Tibial nerve (tissue), 4 donors: ENCODE measurements at regions not wholly inside any gene's neighbourhood (a gene's known extent, or its start where the extent isn't known, plus 50 kb on each side); places are given as distances from the start of the nearest gene placed in this dataset.

Experiments used
- DNase-seq, 2 donors: peaks; one replicate each; pipeline ENCODE4 v3.0.0-alpha.2; 2019; ENCODE audit warnings: low spot score in 2 of 2
- H3K27ac ChIP-seq, 4 donors: fragments of 200-600 bp; sonication (generic) in 3 of 4; one replicate each; pipeline ENCODE4 v1.5.1; 2017 to 2019; ENCODE audit warnings: mild to moderate bottlenecking in 1 of 4
- H3K27me3 ChIP-seq, 2 donors: fragments of 200-600 bp; sonication (generic) in 1 of 2; one replicate each; pipeline versions ENCODE4 v1.5.1 to v1.6.0; 2017 to 2019
- H3K36me3 ChIP-seq, 3 donors: fragments of 200-600 bp; sonication (generic); one replicate each; pipeline ENCODE4 v1.5.1; 2018 to 2019
- H3K4me1 ChIP-seq, 4 donors: fragments of 200-600 bp; sonication (generic) in 3 of 4; one replicate each; pipeline ENCODE4 v1.5.1; 2017 to 2019
- H3K4me3 ChIP-seq, 4 donors: fragments of 200-600 bp; sonication (generic) in 3 of 4; one replicate each; pipeline ENCODE4 v1.5.1; 2017 to 2019; ENCODE audit warnings: mild to moderate bottlenecking in 1 of 4, moderate library complexity in 1 of 4
- H3K9me3 ChIP-seq, 4 donors: fragments of 200-600 bp; sonication (generic) in 3 of 4; one replicate each; pipeline ENCODE4 v1.5.1; 2017 to 2019
- EP300 ChIP-seq, 2 donors: sonication (generic); formaldehyde crosslinking; IDR thresholded peaks; one replicate each; pipeline ENCODE4 v1.6.1; 2017; ENCODE audit warnings: antibody characterized with exemption in 2 of 2, mild to moderate bottlenecking in 1 of 2
- POLR2A ChIP-seq, 2 donors: fragments of 450-650 bp; IDR thresholded peaks; one replicate each; pipeline ENCODE4 v1.6.1; 2017; ENCODE audit warnings: antibody characterized with exemption in 2 of 2, mild to moderate bottlenecking in 2 of 2, moderate library complexity in 2 of 2
- WGBS, 2 donors: methylation state at CpG; one replicate each; pipeline ENCODE4 v1.1.5; 2018; 5-methylcytosine and 5-hydroxymethylcytosine counted together
- TF ChIP-seq, protein P1 (sequence below), 5 experiments: fragments of 200-600 bp in 3 of 5; fragments of 450-650 bp in 2 of 5; sonication (generic) in 3 of 5; IDR thresholded peaks; one replicate each; pipeline ENCODE4 v1.5.1; 2016 to 2019; ENCODE audit warnings: antibody characterized with exemption in 5 of 5, mild to moderate bottlenecking in 3 of 5, moderate library complexity in 2 of 5

DNA sequence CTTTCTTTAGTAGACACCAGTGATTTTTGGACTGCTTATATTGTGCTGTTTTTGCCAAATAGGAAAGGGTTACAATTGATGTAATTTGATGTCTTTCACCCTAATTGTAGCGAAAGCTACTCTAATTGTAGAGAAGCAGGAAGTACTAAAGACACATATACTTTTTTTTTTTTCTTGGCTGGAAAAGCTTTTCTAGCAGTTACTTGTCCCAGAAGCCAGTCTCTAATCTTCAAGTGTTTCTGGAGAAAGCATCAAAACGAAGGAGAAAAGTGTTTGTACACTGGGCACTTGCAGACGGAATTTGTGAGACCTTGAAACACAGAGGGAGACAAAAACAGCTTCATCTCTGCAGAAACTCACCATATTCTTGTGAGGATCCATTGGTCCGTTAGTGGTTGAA lies 616.5 kb upstream of the LCORL start:
- no peak for DNase-seq
- WGBS, 2 donors, result 58 to 71% methylated on average over 4 of the region's 4 CpGs
- no peaks in the 10 kb centered on the region for H3K27me3 ChIP-seq
- TF ChIP-seq, protein P1, sequence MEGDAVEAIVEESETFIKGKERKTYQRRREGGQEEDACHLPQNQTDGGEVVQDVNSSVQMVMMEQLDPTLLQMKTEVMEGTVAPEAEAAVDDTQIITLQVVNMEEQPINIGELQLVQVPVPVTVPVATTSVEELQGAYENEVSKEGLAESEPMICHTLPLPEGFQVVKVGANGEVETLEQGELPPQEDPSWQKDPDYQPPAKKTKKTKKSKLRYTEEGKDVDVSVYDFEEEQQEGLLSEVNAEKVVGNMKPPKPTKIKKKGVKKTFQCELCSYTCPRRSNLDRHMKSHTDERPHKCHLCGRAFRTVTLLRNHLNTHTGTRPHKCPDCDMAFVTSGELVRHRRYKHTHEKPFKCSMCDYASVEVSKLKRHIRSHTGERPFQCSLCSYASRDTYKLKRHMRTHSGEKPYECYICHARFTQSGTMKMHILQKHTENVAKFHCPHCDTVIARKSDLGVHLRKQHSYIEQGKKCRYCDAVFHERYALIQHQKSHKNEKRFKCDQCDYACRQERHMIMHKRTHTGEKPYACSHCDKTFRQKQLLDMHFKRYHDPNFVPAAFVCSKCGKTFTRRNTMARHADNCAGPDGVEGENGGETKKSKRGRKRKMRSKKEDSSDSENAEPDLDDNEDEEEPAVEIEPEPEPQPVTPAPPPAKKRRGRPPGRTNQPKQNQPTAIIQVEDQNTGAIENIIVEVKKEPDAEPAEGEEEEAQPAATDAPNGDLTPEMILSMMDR (IDR thresholded peaks at IDR 0.05), result no peak
- TF ChIP-seq EP300 (IDR thresholded peaks at IDR 0.05) (no peak), POLR2A (IDR thresholded peaks at IDR 0.05) (no peak)
- H3K4me1 ChIP-seq, result peaks cover 0 to 3% (median 0%) of the 10 kb centered on the region in 4 donors
- H3K27ac ChIP-seq, result no peak overlapping the region
- no peak overlapping the region for H3K4me3 ChIP-seq
- H3K36me3 ChIP-seq, result no peaks in the 10 kb centered on the region
- no peaks in the 10 kb centered on the region for H3K9me3 ChIP-seq

GRCh38 chr4:18636001-18636585 lies 614.5 kb upstream of the LCORL start:
- H3K27ac ChIP-seq, result no peak overlapping the region
- H3K36me3 ChIP-seq, result no peaks in the 10 kb centered on the region
- H3K9me3 ChIP-seq, result peaks cover 0 to under 1% (median 0%) of the 10 kb centered on the region in 4 donors
- TF ChIP-seq EP300 (IDR thresholded peaks at IDR 0.05), result no peak
- TF ChIP-seq, protein P1 (IDR thresholded peaks at IDR 0.05), result no peak
- TF ChIP-seq POLR2A (IDR thresholded peaks at IDR 0.05), result no peak
- peaks cover 0 to 3% (median 0%) of the 10 kb centered on the region in 4 donors for H3K4me1 ChIP-seq
- H3K4me3 ChIP-seq, result no peak overlapping the region
- DNase-seq, result no peak
- 47 to 50% methylated on average over 10 of the region's 10 CpGs for WGBS, 2 donors
- H3K27me3 ChIP-seq, result no peaks in the 10 kb centered on the region

GRCh38 chr4:18635531-18635930 lies 614.0 kb upstream of the LCORL start:
- no peaks in the 10 kb centered on the region for H3K27me3 ChIP-seq
- H3K9me3 ChIP-seq, result peaks cover 0 to 6% (median 0%) of the 10 kb centered on the region in 4 donors
- no peak overlapping the region for H3K27ac ChIP-seq
- WGBS, 2 donors, result 47 to 52% methylated on average over 3 of the region's 3 CpGs
- DNase-seq, result no peak
- H3K36me3 ChIP-seq, result no peaks in the 10 kb centered on the region
- peaks cover 0 to 3% (median 0%) of the 10 kb centered on the region in 4 donors for H3K4me1 ChIP-seq
- H3K4me3 ChIP-seq, result no peak overlapping the region
- no peak for TF ChIP-seq POLR2A (IDR thresholded peaks at IDR 0.05)

- peaks cover 0 to 8% (median 0%) of the 10 kb centered on the region in 4 donors for H3K9me3 ChIP-seq
- no peaks in the 10 kb centered on the region for H3K36me3 ChIP-seq
- DNase-seq, result no peak
- peaks cover 0 to 11% (median 0%) of the 10 kb centered on the region in 4 donors for H3K4me1 ChIP-seq
- H3K4me3 ChIP-seq, result no peak overlapping the region
- no peak overlapping the region for H3K27ac ChIP-seq
- TF ChIP-seq, protein P1 (IDR thresholded peaks at IDR 0.05), result no peak
- TF ChIP-seq POLR2A (IDR thresholded peaks at IDR 0.05) (no peak), EP300 (IDR thresholded peaks at IDR 0.05) (no peak)
- no peaks in the 10 kb centered on the region for H3K27me3 ChIP-seq
These were observed 610.0 kb upstream of the LCORL start for GRCh38 chr4:18631586-18631985.

DNA sequence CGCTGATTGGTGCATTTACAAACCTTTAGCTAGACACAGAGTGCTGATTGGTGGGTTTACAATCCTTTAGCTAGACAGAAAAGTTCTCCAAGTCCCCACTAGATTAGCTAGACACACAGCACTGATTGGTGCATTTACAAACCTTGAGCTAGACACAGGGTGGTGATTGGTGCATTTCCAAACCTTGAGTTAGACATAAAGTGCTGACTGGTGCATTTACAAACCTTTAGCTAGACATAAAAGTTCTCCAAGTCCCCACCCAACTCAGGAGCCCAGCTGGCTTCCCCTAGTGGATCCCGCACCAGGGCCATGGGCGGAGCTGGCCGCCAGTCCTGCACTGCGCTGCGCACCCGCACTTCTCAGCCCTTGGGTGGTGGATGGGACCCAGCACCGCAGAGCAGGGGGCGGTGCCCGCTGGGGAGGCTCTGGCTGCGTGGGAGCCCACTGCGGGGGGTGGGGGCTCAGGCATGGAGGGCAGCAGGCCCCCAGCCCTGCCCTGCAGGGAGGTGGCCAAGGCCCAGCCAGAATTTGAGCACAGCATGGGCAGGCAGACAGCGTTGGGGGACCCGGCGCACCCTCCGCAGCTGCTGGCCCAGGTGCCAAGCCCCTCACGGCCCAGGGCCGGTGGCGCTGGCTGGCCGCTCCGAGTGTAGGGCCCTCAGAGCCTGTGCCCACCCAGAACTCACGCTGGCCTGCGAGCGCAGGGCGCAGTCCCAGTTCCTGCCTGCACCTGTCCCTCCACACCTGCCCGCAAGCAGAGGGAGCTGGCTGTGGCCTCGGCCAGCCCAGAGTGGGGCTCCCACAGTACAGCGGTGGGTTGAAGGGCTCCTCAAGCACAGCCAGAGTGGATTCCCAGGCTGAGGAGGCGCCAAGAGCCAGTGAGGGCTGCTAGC lies 608.9 kb upstream of the LCORL start:
- WGBS, 2 donors, result 91 to 95% methylated on average over 10 to 20 of the region's 29 CpGs
- DNase-seq, result no peak
- H3K9me3 ChIP-seq, result peaks cover 0 to 8% (median 0%) of the 10 kb centered on the region in 4 donors
- no peaks in the 10 kb centered on the region for H3K27me3 ChIP-seq
- TF ChIP-seq POLR2A (IDR thresholded peaks at IDR 0.05) (no peak), EP300 (IDR thresholded peaks at IDR 0.05) (no peak)
- TF ChIP-seq, protein P1 (IDR thresholded peaks at IDR 0.05), result no peak
- H3K4me1 ChIP-seq, result peaks cover 0 to 11% (median 0%) of the 10 kb centered on the region in 4 donors
- no peaks in the 10 kb centered on the region for H3K36me3 ChIP-seq
- H3K4me3 ChIP-seq, result no peak overlapping the region
- no peak overlapping the region for H3K27ac ChIP-seq
